BJ (cell line): ENCODE measurements at regions not wholly inside any gene's neighbourhood (a gene's known extent, or its start where the extent isn't known, plus 50 kb on each side); places are given as distances from the start of the nearest gene placed in this dataset.

Experiments
- CTCF ChIA-PET: fragments of 350-600 bp; formaldehyde crosslinking; extraction: SDS; loops from one replicate; lab custom pipeline; 2021; ENCODE audit warnings: antibody characterized with exemption, inconsistent platforms; lab: Yijun Ruan, JAX
- POLR2A ChIA-PET: fragments of 300-600 bp; sonication (Branson Sonifier 250); formaldehyde crosslinking; extraction: SDS; loops from one replicate; lab custom pipeline; 2021; ENCODE audit warnings: antibody characterized with exemption; lab: Charles Lee
- DNase-seq: peaks from one replicate; pipeline ENCODE4 v3.0.0-alpha.2; 2011; ENCODE audit warnings: low read depth
- H3K27me3 ChIP-seq: 2 replicates; pipeline ENCODE4 v1.6.0; 2011; ENCODE audit warnings: low read length; ENCODE audit not compliant: control insufficient read depth, insufficient read depth
- H3K36me3 ChIP-seq: 2 replicates; pipeline ENCODE4 v1.5.1; 2011; ENCODE audit warnings: low read length; ENCODE audit not compliant: control insufficient read depth, insufficient read depth
- H3K4me3 ChIP-seq: 2 replicates; pipeline ENCODE4 v1.5.1; 2011; ENCODE audit warnings: low read depth, mild to moderate bottlenecking, control low read depth, low read length
- CTCF ChIP-seq: IDR thresholded peaks from 2 replicates; pipeline ENCODE4 v1.5.1; 2011; ENCODE audit warnings: low read depth, mild to moderate bottlenecking, control low read depth, inconsistent platforms, low read length, moderate library complexity; ENCODE audit not compliant: insufficient read depth

- TF ChIP-seq CTCF: no peak
Observed at GRCh38 chr14:22155571-22155970, 433.5 kb downstream of the DAD1 start.

GRCh38 chr14:22152903-22153302 lies 436.1 kb downstream of the DAD1 start:
- ChIA-PET POLR2A (no interaction called here), CTCF (no interaction called here)
- Histone ChIP-seq H3K27me3 (no peaks in the 10 kb centered on the region), H3K4me3 (no peak overlapping the region), H3K36me3 (no peaks in the 10 kb centered on the region)
- no peak for DNase-seq
- TF ChIP-seq CTCF: no peak

More at GRCh38 chr14:22155571-22155970, 433.5 kb downstream of the DAD1 start:
- Histone ChIP-seq H3K36me3 (no peaks in the 10 kb centered on the region), H3K4me3 (no peak overlapping the region), H3K27me3 (no peaks in the 10 kb centered on the region)
- no peak for DNase-seq
- ChIA-PET CTCF (no interaction called here), POLR2A (no interaction called here)

- DNase-seq: no peak
- Histone ChIP-seq H3K4me3 (no peak overlapping the region), H3K36me3 (no peaks in the 10 kb centered on the region), H3K27me3 (no peaks in the 10 kb centered on the region)
- ChIA-PET CTCF (no interaction called here), POLR2A (no interaction called here)
- no peak for TF ChIP-seq CTCF
Observed at GRCh38 chr14:22152161-22152870, 436.7 kb downstream of the DAD1 start.

GRCh38 chr14:22151121-22151520 lies 437.9 kb downstream of the DAD1 start:
- CTCF ChIA-PET: no interaction called here
- Histone ChIP-seq H3K27me3 (no peaks in the 10 kb centered on the region), H3K36me3 (no peaks in the 10 kb centered on the region), H3K4me3 (no peak overlapping the region)
- no peak for TF ChIP-seq CTCF
- POLR2A ChIA-PET: no interaction called here
- DNase-seq: no peak

GRCh38 chr14:22149058-22149457 lies 440.0 kb downstream of the DAD1 start:
- CTCF ChIA-PET: no interaction called here
- POLR2A ChIA-PET: no interaction called here
- no peaks in the 10 kb centered on the region for H3K27me3 ChIP-seq
- no peak overlapping the region for H3K4me3 ChIP-seq
- no peak for TF ChIP-seq CTCF
- H3K36me3 ChIP-seq: no peaks in the 10 kb centered on the region
- DNase-seq: no peak
